DOHH2 (cell line): ENCODE measurements at regions not wholly inside any gene's neighbourhood (a gene's known extent, or its start where the extent isn't known, plus 50 kb on each side); places are given as distances from the start of the nearest gene placed in this dataset.

Experiments used
- H3F3A ChIP-seq: fragments of 200-600 bp; sonication (generic), shearing (Covaris generic); 2 replicates; pipeline ENCODE4 v1.6.0; 2016; ENCODE audit warnings: antibody characterized with exemption, mild to moderate bottlenecking; ENCODE audit not compliant: control insufficient read depth, insufficient read depth
- H3K27ac ChIP-seq: fragments of 200-600 bp; sonication (generic); 2 replicates; pipeline ENCODE4 v1.5.1; 2014; ENCODE audit warnings: low read depth, mild to moderate bottlenecking, low read length, moderate library complexity
- H3K27me3 ChIP-seq: fragments of 200-600 bp; sonication (generic); 2 replicates; pipeline ENCODE4 v1.6.1; 2014; ENCODE audit warnings: mild to moderate bottlenecking, low read length, mixed read lengths; ENCODE audit not compliant: control insufficient read depth
- H3K36me3 ChIP-seq: fragments of 200-600 bp; sonication (generic); 2 replicates; pipeline ENCODE4 v1.6.1; 2014; ENCODE audit warnings: mild to moderate bottlenecking, low read length, moderate library complexity, mixed read lengths; ENCODE audit not compliant: control insufficient read depth
- H3K4me1 ChIP-seq: fragments of 200-600 bp; sonication (generic); 2 replicates; pipeline ENCODE4 v1.6.1; 2014; ENCODE audit warnings: mild to moderate bottlenecking, low read length, mixed read lengths; ENCODE audit not compliant: control insufficient read depth
- H3K4me2 ChIP-seq: fragments of 200-600 bp; sonication (generic); 2 replicates; pipeline ENCODE4 v1.6.0; 2014; ENCODE audit warnings: mild to moderate bottlenecking, low read length, moderate library complexity
- H3K4me3 ChIP-seq: fragments of 200-600 bp; sonication (generic); 2 replicates; pipeline ENCODE4 v1.5.1; 2014; ENCODE audit warnings: mild to moderate bottlenecking, low read length, mixed read lengths
- H3K79me2 ChIP-seq: fragments of 200-600 bp; sonication (generic); 2 replicates; pipeline ENCODE4 v1.6.1; 2014; ENCODE audit warnings: mild to moderate bottlenecking, low read length, mixed read lengths; ENCODE audit not compliant: control insufficient read depth
- H3K9me2 ChIP-seq: fragments of 200-600 bp; sonication (generic); replicated peaks from 2 replicates; pipeline ENCODE4 v1.6.1; 2014; ENCODE audit warnings: mild to moderate bottlenecking, low read length, mixed read lengths; ENCODE audit not compliant: control insufficient read depth
- H3K9me3 ChIP-seq: fragments of 200-600 bp; sonication (generic); 2 replicates; pipeline ENCODE4 v1.6.1; 2014; ENCODE audit warnings: antibody characterized with exemption, low read length, mixed read lengths; ENCODE audit not compliant: control insufficient read depth, insufficient read depth
- H4K20me1 ChIP-seq: fragments of 200-600 bp; sonication (generic); 2 replicates; pipeline ENCODE4 v1.6.0; 2014; ENCODE audit warnings: low read depth, mild to moderate bottlenecking, antibody characterized with exemption, low read length, moderate library complexity; ENCODE audit not compliant: control insufficient read depth, insufficient read depth
- CTCF ChIP-seq: fragments of 200-600 bp; sonication (generic); IDR thresholded peaks from one replicate; pipeline ENCODE4 v1.5.1; 2014; ENCODE audit warnings: antibody characterized with exemption, mild to moderate bottlenecking, low read depth, low read length; ENCODE audit not compliant: poor library complexity, severe bottlenecking
- EZH2phosphoT487 ChIP-seq: fragments of 200-600 bp; sonication (generic); IDR thresholded peaks from 2 replicates; pipeline ENCODE4 v1.6.1; 2017; ENCODE audit warnings: borderline replicate concordance, mild to moderate bottlenecking, antibody characterized with exemption, low read length, moderate library complexity, mixed read lengths

GRCh38 chr9:85392260-85392659 is 349.5 kb downstream of the AGTPBP1 start:
- Histone ChIP-seq H4K20me1 (no peaks in the 10 kb centered on the region), H3K4me2 (no peak overlapping the region), H3F3A (no peaks in the 10 kb centered on the region), H3K4me3 (no peak overlapping the region), H3K9me3 (no peaks in the 10 kb centered on the region), H3K27ac (no peak overlapping the region), H3K36me3 (no peaks in the 10 kb centered on the region), H3K9me2 (no peaks in the 10 kb centered on the region), H3K79me2 (no peaks in the 10 kb centered on the region), H3K4me1 (no peaks in the 10 kb centered on the region), H3K27me3 (0 out of 2 replicates have a peak, but pooled peaks cover 2% of the 10 kb centered on the region)
- TF ChIP-seq CTCF (no peak), EZH2phosphoT487 (no peak)

GRCh38 chr9:85377731-85378289 is 363.9 kb downstream of the AGTPBP1 start:
- Histone ChIP-seq H3K27me3 (no peaks in the 10 kb centered on the region), H3K4me2 (no peak overlapping the region), H3K36me3 (no peaks in the 10 kb centered on the region), H3K9me2 (no peaks in the 10 kb centered on the region), H3K27ac (no peak overlapping the region), H3F3A (no peaks in the 10 kb centered on the region), H3K79me2 (no peaks in the 10 kb centered on the region), H4K20me1 (no peaks in the 10 kb centered on the region), H3K4me1 (no peaks in the 10 kb centered on the region), H3K4me3 (no peak overlapping the region), H3K9me3 (no peaks in the 10 kb centered on the region)
- TF ChIP-seq EZH2phosphoT487 (no peak), CTCF (no peak)

DNA sequence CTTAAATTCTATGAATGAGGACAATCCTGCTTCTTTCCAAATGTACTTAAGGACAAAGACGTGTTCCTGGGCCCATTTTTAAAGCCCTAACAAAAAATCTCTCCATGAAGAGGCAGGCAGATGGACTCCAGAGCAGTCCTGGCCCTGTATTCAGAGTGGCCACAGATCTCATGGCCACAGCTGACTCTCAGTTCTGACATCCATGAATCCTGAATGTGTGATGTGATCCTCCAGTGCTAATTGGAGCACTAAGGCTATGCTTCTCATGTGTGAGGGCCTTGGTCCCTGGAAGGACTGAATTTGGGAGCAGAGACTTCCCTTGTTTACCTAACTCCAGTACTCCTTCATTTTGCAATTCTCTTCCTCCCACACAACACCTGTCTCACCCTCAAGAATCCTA is 373.0 kb downstream of the AGTPBP1 start:
- Histone ChIP-seq H3K4me1 (no peaks in the 10 kb centered on the region), H3K9me2 (no peaks in the 10 kb centered on the region), H3K9me3 (no peaks in the 10 kb centered on the region), H3K79me2 (no peaks in the 10 kb centered on the region), H3F3A (no peaks in the 10 kb centered on the region), H3K4me3 (no peak overlapping the region), H3K36me3 (no peaks in the 10 kb centered on the region), H3K27me3 (no peaks in the 10 kb centered on the region), H3K4me2 (no peak overlapping the region), H4K20me1 (no peaks in the 10 kb centered on the region), H3K27ac (no peak overlapping the region)
- TF ChIP-seq CTCF (no peak), EZH2phosphoT487 (no peak)

DNA sequence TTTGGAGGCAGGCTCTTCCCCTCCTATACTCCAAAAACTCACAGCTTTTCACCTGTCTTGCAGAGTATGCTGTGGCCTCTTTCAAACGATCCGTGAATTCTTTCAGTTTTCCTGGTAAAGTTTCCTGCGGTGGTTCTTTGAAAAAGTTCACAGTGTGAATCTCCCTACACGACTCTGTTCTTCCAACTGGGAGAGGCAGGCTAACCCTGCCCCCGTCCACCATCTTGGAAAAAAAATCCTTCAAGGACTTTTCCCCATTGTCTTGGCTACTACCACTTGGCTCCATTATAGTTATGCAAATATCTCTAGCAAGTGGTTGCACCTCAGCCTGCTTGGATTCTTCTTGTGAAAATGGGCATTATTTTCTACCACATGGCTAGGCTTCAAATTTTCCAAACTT is 382.6 kb downstream of the AGTPBP1 start:
- no peak overlapping the region for H3K4me3 ChIP-seq
- no peak for TF ChIP-seq EZH2phosphoT487
- no peak for TF ChIP-seq CTCF
- H3F3A ChIP-seq: no peaks in the 10 kb centered on the region
- H3K27ac ChIP-seq: no peak overlapping the region
- no peaks in the 10 kb centered on the region for H3K79me2 ChIP-seq
- no peaks in the 10 kb centered on the region for H3K9me2 ChIP-seq
- no peaks in the 10 kb centered on the region for H3K27me3 ChIP-seq
- H3K36me3 ChIP-seq: no peaks in the 10 kb centered on the region
- H3K4me2 ChIP-seq: no peak overlapping the region
- no peaks in the 10 kb centered on the region for H3K9me3 ChIP-seq
- no peaks in the 10 kb centered on the region for H4K20me1 ChIP-seq
- no peaks in the 10 kb centered on the region for H3K4me1 ChIP-seq
